WTC11 (cell line): ENCODE measurements at regions not wholly inside any gene's neighbourhood (a gene's known extent, or its start where the extent isn't known, plus 50 kb on each side); places are given as distances from the start of the nearest gene placed in this dataset.

ENCODE experiments used
- CTCF ChIP-seq: fragments of 200-600 bp; IDR thresholded peaks from 2 replicates; pipeline ENCODE4 v1.8.0; 2022; ENCODE audit warnings: antibody characterized with exemption
- TP53 ChIP-seq: sonication (generic); formaldehyde crosslinking; IDR thresholded peaks from 2 replicates; pipeline ENCODE4 v1.8.1; 2023; ENCODE audit warnings: mild to moderate bottlenecking, missing genetic modification reagents

- TF ChIP-seq CTCF (no peak), TP53 (CRISPR knock-in tag) (no peak)
These were observed 94.7 kb upstream of the NAV2 start for GRCh38 chr11:19617696-19618523.
